BE2C (cell line): ENCODE measurements at regions not wholly inside any gene's neighbourhood (a gene's known extent, or its start where the extent isn't known, plus 50 kb on each side); places are given as distances from the start of the nearest gene placed in this dataset.

Experiments
- DNase-seq: peaks from one replicate; pipeline ENCODE4 v3.0.0-alpha.2; 2020
- H3K27me3 ChIP-seq: fragments of 250-450 bp; sonication (Bioruptor Pico); 2 replicates; pipeline ENCODE4 v1.5.1; 2020; ENCODE audit warnings: mild to moderate bottlenecking
- H3K36me3 ChIP-seq: fragments of 250-450 bp; sonication (Bioruptor Pico); 2 replicates; pipeline ENCODE4 v1.5.1; 2020; ENCODE audit warnings: mild to moderate bottlenecking
- H3K4me1 ChIP-seq: fragments of 250-450 bp; sonication (Bioruptor Pico); 2 replicates; pipeline ENCODE4 v1.5.1; 2020
- H3K4me3 ChIP-seq: 2 replicates; pipeline ENCODE4 v1.5.1; 2011; ENCODE audit warnings: low read depth, low read length
- H3K9me3 ChIP-seq: fragments of 250-450 bp; sonication (Bioruptor Pico); 2 replicates; pipeline ENCODE4 v1.5.1; 2020
- TF ChIP-seq, protein P1 (sequence below): IDR thresholded peaks from 2 replicates; pipeline ENCODE4 v1.5.1; 2012; ENCODE audit warnings: mild to moderate bottlenecking, low read depth, low read length

DNA sequence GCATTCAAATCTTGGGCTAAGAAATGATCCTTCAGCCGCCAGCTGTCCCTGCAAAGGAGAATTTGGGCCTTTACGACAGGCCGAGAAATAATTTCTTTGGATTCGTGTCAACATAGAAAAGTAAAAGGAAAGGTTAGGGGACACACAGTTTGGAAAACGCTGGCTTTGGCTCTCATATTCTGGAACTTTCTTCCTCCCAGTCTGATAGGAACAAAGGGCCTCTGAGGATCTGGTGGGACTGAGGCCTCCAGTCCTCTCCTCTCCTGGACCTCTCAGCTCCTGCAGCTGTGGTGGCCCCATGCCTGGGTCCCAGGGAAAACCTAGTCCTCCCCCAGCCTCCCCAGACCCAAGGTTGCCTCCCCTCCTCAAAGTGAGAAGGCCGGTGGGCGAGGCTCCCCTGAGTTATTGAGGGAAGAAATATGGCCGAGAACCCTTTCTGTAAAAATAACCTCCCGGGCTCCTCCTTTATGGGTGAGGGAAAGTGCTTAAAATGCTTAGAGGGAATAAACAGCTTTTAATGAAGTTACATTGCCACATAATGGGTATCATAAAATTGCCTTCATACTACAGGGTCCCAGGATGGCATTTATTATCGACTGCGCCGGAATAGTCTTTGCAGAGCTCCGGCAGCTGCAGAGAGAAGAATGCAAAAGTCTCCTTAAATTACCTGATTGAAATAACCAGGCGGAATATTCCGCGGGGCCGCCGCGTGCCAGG is 188.3 kb downstream of the PHETA1 start:
- Histone ChIP-seq H3K4me1 (peaks cover 42% of the 10 kb centered on the region), H3K4me3 (peak overlapping the region; percentile 28), H3K9me3 (no peaks in the 10 kb centered on the region), H3K36me3 (no peaks in the 10 kb centered on the region), H3K27me3 (no peaks in the 10 kb centered on the region)
- TF ChIP-seq, protein P1, sequence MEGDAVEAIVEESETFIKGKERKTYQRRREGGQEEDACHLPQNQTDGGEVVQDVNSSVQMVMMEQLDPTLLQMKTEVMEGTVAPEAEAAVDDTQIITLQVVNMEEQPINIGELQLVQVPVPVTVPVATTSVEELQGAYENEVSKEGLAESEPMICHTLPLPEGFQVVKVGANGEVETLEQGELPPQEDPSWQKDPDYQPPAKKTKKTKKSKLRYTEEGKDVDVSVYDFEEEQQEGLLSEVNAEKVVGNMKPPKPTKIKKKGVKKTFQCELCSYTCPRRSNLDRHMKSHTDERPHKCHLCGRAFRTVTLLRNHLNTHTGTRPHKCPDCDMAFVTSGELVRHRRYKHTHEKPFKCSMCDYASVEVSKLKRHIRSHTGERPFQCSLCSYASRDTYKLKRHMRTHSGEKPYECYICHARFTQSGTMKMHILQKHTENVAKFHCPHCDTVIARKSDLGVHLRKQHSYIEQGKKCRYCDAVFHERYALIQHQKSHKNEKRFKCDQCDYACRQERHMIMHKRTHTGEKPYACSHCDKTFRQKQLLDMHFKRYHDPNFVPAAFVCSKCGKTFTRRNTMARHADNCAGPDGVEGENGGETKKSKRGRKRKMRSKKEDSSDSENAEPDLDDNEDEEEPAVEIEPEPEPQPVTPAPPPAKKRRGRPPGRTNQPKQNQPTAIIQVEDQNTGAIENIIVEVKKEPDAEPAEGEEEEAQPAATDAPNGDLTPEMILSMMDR, result no peak
- DNase-seq, result no peak

DNA sequence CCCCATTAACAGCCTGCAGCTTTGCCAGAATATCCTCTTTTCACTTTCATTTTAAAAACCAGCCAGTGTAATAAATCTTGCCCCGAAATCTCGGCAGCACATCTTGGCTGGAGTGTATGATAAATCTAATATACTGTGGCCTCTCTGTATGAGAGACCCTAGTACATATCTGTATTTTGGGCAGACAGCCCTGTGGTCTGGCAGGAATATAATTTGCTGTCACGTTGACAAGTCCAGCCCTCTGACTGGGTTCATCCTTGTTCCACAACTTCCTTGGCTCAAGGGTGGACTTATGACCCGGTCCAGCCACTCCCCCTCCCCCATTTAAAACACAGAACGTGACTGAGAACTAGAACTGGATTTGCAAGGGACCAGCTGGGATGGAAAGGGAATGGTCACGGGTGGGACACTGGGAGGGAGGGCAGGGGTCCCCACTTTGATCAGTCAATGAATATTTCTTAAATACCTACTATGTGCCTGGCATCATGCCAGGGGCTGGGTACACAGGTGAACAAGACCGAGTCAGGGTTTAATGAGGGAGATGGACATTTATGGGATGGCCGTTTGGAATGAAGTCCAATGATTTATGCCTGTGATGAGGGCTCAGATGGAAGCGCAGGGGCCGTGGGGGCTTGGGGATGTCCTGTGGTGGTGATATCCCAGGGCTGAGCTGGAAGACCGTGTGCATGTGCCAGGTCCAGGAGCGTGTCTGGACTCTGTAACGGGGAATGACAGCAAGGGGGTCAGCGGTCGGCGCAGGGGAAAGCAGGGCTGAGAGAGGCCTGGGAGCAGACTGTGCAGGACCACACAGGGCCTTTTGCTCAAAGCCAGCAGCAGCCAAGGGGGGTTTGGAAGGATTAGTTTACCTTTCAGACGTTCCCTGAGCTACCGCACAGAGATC is 190.5 kb downstream of the PHETA1 start:
- Histone ChIP-seq H3K9me3 (no peaks in the 10 kb centered on the region), H3K27me3 (no peaks in the 10 kb centered on the region), H3K4me1 (peaks cover 42% of the 10 kb centered on the region), H3K36me3 (no peaks in the 10 kb centered on the region), H3K4me3 (0 out of 2 replicates have a peak overlapping the region, but pooled peaks have one; percentile 5)
- TF ChIP-seq, protein P1, result no peak
- peak; percentile 82 for DNase-seq

DNA sequence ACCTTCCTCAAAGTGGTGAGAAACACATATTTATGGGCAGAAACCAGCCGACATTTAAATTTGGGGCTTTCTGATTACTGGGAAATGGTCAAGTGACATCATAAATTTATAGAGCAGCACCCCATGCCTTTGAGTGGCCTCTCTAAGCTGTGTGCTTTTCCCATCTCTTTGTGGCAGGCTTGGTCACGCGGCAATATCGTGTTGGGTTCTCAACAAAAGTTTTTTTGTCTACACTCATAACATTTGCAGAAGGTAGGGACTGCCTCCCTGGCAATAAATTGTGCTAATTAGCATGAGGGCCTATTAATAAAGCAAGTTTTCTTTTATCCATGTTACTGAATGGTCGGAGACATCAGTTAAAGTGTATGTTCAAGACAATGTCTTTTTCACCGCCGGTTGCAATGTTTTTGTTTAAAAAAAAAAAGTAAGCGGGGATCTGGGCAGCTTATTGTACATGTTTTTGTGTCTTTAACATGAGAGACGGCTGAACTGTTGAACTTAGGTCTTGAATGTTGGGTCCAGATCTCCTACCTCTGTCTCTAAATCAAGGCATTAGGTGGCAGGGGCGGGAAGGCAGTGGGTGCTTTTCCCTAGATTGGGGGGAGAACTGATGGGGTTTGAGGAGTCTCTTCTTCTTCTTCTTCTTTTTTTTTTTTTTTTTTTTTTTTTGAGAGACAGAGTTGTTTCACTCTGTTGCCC is 193.3 kb downstream of the PHETA1 start:
- Histone ChIP-seq H3K36me3 (no peaks in the 10 kb centered on the region), H3K4me3 (no peak overlapping the region), H3K4me1 (peaks cover 35% of the 10 kb centered on the region), H3K27me3 (no peaks in the 10 kb centered on the region), H3K9me3 (no peaks in the 10 kb centered on the region)
- DNase-seq, result no peak
- TF ChIP-seq, protein P1, result no peak

DNA sequence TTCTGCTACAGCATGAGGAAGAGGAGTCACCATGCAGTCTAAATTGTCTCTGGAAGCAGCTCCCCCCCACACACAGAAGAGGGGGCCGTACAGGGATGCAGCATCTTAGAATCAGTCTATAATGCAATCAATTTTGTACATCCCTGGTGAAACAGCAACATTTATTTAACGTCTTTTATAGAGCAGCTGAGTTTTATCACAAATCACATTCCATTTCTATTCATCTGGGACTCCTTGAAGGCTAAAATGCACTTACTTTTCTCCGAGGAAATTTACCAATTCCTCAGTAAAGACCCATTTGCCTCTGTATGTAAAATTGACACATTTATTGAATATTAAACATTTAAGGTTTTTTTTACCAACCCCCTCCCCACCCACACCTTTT is 193.9 kb downstream of the PHETA1 start:
- Histone ChIP-seq H3K36me3 (no peaks in the 10 kb centered on the region), H3K4me3 (no peak overlapping the region), H3K4me1 (peaks cover 30% of the 10 kb centered on the region), H3K27me3 (no peaks in the 10 kb centered on the region), H3K9me3 (no peaks in the 10 kb centered on the region)
- no peak for DNase-seq
- TF ChIP-seq, protein P1, result no peak

DNA sequence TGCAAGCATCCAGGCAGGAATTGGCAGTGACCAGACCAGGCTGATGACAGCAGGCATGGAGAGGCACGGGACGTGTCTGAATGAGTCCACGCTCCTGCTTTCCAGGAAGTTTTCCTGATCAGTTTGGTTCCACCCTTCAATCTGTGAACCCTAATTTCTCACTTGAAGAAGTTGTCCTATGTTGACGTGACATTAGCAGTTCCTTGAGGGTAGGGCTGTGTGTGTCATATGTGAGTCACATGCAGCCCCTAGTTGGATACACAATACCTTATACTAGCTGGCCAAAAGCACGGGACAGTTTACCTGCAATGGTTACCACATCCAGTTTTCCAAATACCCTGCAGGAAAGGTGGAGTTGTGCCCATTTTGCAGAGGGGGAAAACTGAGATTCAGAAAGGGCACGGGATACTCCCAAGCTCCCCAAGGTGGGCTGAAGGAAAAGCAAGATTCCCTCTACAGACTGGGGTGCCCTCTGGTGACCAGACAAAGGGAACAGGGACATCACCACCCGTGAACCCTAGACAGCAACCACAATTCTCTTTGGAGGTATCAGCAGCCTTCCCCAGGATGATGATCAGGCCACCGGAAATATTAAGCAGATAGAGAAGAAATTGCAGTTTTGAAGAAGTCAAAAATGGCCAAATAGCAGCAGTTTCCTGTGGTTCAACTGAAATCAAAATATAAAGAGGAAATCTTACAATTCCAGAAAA is 194.5 kb downstream of the PHETA1 start:
- TF ChIP-seq, protein P1, result peak; percentile 41
- DNase-seq, result no peak
- no peaks in the 10 kb centered on the region for H3K9me3 ChIP-seq
- no peaks in the 10 kb centered on the region for H3K27me3 ChIP-seq
- H3K4me1 ChIP-seq, result peaks cover 27% of the 10 kb centered on the region
- no peak overlapping the region for H3K4me3 ChIP-seq
- H3K36me3 ChIP-seq, result no peaks in the 10 kb centered on the region
